ENCODE measurements at regions not wholly inside any gene's neighbourhood (a gene's known extent, or its start where the extent isn't known, plus 50 kb on each side); places are given as distances from the start of the nearest gene placed in this dataset.

GRCh38 chr4:20194123-20195013 lies 57.3 kb upstream of the SLIT2 start:
- TF ChIP-seq, protein P1, sequence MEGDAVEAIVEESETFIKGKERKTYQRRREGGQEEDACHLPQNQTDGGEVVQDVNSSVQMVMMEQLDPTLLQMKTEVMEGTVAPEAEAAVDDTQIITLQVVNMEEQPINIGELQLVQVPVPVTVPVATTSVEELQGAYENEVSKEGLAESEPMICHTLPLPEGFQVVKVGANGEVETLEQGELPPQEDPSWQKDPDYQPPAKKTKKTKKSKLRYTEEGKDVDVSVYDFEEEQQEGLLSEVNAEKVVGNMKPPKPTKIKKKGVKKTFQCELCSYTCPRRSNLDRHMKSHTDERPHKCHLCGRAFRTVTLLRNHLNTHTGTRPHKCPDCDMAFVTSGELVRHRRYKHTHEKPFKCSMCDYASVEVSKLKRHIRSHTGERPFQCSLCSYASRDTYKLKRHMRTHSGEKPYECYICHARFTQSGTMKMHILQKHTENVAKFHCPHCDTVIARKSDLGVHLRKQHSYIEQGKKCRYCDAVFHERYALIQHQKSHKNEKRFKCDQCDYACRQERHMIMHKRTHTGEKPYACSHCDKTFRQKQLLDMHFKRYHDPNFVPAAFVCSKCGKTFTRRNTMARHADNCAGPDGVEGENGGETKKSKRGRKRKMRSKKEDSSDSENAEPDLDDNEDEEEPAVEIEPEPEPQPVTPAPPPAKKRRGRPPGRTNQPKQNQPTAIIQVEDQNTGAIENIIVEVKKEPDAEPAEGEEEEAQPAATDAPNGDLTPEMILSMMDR (IDR thresholded peaks at IDR 0.05), result no peak
- no peak for TF ChIP-seq POLR2A (IDR thresholded peaks at IDR 0.05)

Measured in testis (tissue), 2 donors.